Stimulated activated CD4-positive, alpha-beta T cell treated with anti-CD3 and anti-CD28 coated beads, Interleukin-15, amount 100 ng/mL, for 48 hours (primary cell): ENCODE measurements at regions not wholly inside any gene's neighbourhood (a gene's known extent, or its start where the extent isn't known, plus 50 kb on each side); places are given as distances from the start of the nearest gene placed in this dataset.

Source experiments
- DNase-seq, 2 donors: peaks; one replicate each; pipeline ENCODE4 v3.0.0-alpha.2; 2020; ENCODE audit warnings: low read depth in 2 of 2

DNA sequence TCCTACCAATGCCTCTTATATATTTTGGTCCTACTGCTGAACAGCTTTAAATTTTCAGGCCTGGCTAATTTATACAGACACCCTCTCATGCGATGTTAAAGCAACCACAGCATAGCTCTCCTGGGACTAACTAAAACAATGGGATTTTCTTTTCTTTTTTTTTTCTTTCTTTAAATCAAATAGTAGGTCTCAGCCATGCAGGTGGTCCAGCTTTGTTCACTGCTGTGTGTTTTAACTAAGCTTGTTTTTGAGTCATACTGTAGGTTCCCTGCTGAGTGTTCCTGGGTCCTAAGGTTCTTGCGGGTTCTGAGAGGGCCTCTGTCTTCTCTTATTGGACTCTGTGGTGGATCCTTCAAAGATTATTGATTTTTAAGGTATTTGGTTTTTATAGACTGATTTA lies 113.1 kb upstream of the SORCS1 start:
- no peak for DNase-seq

DNA sequence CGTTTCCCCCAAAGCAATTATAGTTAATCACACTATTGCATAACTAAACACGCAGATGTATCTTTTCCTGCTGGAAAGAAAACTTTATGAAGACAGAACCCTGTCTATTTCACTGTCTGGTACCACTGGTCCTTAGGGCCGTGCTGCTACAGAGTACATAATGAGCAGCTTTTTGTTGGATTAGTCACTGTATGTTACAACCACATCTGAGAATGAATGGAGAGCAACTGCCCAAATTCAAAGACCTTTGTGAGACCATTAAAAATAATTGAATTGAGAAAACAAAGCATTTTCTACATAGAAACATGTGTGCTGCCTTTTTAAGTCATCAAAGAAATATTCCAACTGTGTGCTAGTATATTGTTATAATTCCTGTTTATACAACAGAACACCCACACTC lies 111.3 kb upstream of the SORCS1 start:
- no peak for DNase-seq

DNA sequence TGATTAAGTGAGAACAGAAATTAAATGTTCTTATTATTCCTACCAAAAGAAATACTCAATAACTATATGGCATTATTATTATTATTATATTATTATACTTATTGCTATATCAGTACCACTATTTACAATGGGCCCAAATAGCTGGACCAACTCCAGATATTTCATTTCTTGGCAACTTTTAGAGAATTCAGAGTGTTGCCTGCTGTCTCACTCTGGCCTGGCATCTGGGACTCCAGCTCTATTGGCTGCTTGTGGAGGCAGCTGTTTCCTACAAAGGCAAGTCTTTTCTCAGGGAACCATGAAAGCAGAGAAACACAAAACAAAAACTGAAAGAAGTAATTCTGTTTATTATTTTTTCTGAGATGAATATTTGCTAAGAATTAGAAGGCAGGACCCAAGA lies 105.1 kb upstream of the SORCS1 start:
- no peak for DNase-seq

DNA sequence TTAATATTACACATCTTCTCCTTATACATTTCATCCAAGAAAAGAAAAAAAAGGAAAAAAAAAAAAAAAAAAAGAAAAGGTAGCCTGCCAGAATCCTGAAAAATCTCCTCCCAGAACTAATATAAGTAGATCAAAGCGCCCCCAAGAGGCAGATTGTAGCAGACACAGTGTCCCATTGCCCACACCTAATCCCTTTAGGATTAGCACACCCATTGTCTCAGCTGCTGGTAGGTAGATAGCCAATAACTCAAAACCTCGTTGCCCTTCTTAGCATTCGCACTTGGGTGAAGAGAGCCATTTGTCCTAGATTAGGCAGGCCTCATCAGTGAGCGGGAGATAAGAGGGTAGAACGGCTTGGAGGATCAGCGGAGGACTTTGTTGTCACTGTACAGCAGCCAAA lies 100.2 kb upstream of the SORCS1 start:
- no peak for DNase-seq

DNA sequence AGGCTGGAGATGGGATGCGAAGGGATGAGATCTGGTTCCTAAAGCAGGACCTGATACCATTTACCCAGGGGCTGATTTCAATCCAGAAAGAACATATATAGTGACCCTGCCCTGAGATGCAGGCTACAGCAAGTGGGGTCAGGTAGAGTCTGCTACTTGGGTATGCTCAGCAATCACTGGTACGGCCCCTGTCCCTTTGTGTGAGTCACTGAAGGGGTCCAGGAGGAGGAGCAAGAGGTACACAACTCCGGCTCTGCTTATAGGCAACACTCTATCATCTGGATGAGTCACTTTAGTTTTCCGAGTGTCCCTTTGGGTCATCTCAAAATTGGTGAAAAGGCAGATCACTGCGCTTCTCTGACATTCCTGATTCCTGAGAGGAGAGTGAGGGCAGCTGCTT lies 79.6 kb upstream of the SORCS1 start:
- no peak for DNase-seq

DNA sequence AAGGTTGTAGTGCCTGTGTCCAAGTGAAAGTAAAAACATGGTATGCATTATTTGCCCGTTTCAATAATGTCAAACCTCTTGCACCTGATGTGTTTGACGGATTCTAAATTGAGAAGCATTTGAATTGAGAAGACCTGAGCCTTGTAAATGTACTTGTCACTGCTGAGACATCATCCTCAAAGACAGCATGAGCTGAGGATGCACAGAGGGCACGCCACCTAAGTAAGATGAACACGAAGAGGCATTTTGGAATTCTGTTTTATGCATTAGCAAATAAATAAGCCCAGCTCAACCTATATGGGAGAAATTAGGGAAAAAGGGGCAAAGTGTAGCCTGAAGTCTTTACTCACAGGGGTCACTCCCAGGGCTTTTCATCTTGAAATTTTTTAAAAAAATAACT lies 73.8 kb upstream of the SORCS1 start:
- no peak for DNase-seq

DNA sequence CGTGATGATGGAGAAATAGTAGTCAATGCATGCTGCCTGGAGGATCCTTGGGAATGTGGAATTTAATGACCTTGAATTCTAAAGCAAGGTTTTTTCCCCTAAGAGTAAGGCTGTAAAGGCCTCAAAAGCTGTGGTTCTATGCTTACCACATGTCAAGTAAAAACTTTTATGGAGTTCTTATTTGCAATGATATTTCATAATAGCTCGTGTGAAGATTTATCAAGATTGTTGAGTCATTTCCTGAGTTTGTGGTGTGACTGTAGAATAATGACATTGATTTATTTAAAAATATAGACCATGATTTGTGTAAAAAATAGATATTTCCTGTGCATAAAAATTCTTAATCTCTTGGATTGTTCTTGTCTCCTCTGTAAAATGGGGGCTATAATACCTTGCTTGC lies 67.5 kb upstream of the SORCS1 start:
- DNase-seq: no peak

DNA sequence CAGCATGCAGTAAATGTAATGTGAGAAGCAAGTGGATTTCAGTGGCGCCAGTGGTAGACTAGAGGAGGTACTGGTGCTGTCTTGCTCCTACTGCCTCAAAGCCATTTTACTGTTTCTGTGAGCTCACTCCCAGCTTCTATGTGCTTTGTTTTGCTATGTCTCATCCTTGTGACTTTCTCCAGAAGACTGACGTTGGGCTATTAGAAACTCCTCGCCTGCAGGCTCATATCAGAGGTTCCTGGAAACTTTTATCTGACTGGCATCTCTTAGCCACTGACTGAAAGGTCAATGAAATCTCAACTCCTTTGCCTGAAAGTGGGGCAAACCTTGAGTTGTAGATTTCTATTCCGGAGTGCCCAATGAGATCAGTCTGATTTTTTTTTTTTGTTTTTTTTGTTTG lies 66.4 kb upstream of the SORCS1 start:
- DNase-seq: no peak

DNA sequence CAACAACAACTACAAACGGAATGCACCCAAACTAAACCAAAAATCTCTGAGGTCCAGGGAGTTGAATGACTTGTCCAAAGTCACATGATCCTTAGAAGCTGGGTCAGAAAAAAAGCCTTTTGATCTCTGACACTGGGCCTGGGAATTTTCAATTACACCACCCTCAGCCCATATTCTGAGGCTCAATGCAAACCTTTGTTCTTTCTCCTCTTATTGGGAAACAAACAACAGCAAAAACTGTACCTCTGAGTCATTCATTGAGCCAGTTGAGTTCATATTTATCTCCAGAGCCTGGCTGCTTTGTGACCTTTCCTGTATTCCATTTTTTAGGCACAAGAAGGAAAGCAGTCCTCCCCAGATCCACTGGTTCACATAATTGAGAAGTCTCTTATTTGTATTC lies 51.2 kb upstream of the SORCS1 start:
- no peak for DNase-seq
